GM12864 (cell line): ENCODE measurements at regions not wholly inside any gene's neighbourhood (a gene's known extent, or its start where the extent isn't known, plus 50 kb on each side); places are given as distances from the start of the nearest gene placed in this dataset.

Source experiments
- DNase-seq: peaks from one replicate; pipeline ENCODE4 v3.0.0-alpha.2; 2011; ENCODE audit warnings: low read depth
- H3K4me3 ChIP-seq: 2 replicates; pipeline ENCODE4 v1.5.1; 2011; ENCODE audit warnings: mild to moderate bottlenecking, low read depth, low read length, control low read depth
- TF ChIP-seq, protein P1 (sequence below): IDR thresholded peaks from 2 replicates; pipeline ENCODE4 v1.5.1; 2011; ENCODE audit warnings: low read depth, mild to moderate bottlenecking, moderate library complexity, low read length, control low read depth, inconsistent platforms; ENCODE audit errors: missing control alignments

DNA sequence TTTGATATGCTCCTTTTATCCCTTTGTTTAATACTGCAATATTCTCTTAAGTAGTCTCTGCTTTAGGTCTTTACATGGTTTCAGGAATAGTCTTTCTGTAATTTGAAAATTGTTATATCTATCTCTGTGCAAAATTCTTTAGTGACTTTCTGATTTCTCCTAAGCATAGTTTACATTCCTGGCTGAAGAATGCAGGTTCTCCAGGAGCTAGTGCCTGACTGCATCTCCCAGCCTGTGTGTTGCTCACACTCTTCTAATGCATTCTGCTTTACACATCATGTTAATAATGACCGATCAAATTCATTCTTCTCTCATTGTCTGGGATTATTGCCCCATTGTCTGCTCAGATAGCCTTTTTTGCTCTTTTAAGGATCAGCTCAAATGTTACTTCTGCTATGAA lies 1349.2 kb downstream of the DSC3 start:
- no peak overlapping the region for H3K4me3 ChIP-seq
- DNase-seq: no peak
- TF ChIP-seq, protein P1, sequence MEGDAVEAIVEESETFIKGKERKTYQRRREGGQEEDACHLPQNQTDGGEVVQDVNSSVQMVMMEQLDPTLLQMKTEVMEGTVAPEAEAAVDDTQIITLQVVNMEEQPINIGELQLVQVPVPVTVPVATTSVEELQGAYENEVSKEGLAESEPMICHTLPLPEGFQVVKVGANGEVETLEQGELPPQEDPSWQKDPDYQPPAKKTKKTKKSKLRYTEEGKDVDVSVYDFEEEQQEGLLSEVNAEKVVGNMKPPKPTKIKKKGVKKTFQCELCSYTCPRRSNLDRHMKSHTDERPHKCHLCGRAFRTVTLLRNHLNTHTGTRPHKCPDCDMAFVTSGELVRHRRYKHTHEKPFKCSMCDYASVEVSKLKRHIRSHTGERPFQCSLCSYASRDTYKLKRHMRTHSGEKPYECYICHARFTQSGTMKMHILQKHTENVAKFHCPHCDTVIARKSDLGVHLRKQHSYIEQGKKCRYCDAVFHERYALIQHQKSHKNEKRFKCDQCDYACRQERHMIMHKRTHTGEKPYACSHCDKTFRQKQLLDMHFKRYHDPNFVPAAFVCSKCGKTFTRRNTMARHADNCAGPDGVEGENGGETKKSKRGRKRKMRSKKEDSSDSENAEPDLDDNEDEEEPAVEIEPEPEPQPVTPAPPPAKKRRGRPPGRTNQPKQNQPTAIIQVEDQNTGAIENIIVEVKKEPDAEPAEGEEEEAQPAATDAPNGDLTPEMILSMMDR: no peak

GRCh38 chr18:29681578-29681977 lies 1361.0 kb downstream of the DSC3 start:
- TF ChIP-seq, protein P1: no peak
- no peak overlapping the region for H3K4me3 ChIP-seq
- DNase-seq: no peak

DNA sequence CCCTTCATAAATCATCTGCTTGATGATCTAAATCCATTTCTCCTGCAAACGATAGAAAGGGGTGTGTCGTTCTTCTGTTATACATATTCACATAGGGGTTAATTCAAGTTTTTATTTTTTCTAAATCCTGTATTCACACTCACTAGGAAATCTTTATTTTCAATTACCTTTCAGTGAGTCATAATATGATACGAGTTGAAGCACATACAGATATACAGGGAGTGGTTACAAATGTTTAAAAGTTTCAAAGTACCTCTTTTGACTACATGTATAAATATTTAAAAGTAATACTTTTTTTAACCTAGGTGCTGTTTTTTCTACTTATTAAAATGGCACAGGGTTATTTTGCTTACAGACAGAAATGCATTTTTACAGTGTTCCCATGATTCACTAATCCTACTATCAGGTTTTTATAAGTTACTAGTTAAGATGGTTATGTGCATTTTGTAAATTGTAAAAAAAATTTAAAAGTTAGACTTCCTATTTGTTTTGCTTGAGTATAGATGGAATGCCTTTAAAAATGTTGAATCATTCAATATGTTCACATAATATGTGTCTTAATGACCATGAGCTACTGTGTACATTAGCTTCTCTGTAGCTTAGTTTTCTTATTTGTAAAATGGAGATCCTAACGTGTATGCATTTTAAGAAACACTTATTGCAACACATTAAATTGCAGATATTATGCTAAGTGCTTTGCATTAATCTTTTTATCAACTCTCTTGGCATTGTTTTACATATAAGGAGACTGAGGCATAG lies 1378.1 kb downstream of the DSC3 start:
- TF ChIP-seq, protein P1: no peak
- H3K4me3 ChIP-seq: no peak overlapping the region
- no peak for DNase-seq

- no peak overlapping the region for H3K4me3 ChIP-seq
- TF ChIP-seq, protein P1: no peak
- no peak for DNase-seq
Observed at GRCh38 chr18:29661924-29662323, 1380.6 kb downstream of the DSC3 start.

DNA sequence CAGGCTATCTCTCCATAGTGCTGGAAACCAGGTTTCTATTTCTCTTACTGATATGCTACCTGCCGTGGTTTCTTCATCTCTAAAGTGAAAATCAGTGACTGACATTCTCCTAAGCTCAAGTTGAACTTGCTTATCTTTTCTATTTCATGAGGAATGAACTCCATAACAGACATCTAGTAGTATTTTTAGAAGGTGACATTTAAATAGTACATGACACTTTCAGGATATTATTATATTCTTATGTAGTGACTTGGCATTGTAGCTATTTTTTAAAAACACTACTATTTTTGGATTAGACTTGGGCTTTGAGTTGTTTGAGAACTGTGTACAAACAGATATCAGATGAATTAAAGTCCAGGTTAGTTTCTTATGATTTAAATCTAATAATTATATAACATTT lies 1381.8 kb downstream of the DSC3 start:
- TF ChIP-seq, protein P1: no peak
- H3K4me3 ChIP-seq: no peak overlapping the region
- no peak for DNase-seq

DNA sequence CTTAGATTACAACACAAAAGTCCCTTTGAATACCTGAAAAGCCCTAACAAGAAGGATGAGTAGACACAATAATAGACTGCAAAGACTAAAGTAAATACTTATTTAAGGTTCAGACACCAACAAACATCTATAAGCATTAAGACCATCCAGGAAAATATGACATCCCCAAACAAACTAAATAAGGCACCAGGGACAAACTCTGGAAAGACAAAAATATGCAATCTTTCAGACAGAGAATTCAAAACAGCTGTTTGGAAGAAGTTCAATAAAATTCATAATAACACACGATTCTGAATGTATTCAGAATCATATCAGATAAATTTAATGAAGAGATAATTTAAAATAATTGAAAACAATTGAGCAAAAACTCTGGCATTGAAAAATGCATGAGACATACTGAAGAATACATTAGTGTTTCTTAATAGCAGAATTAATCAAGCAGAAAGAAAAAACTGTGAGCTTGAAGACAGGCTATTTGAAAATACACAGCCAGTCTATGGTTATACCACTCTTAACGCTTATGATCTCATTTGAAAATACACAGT lies 1388.8 kb downstream of the DSC3 start:
- DNase-seq: no peak
- H3K4me3 ChIP-seq: no peak overlapping the region
- TF ChIP-seq, protein P1: no peak

- TF ChIP-seq, protein P1: no peak
- H3K4me3 ChIP-seq: no peak overlapping the region
- no peak for DNase-seq
Observed at GRCh38 chr18:29652797-29653196, 1389.7 kb downstream of the DSC3 start.
